ENCODE measurements at regions not wholly inside any gene's neighbourhood (a gene's known extent, or its start where the extent isn't known, plus 50 kb on each side); places are given as distances from the start of the nearest gene placed in this dataset.
"Not testable (repeated sequence)": the region's sequence is repeated elsewhere in the genome, so short reads cannot be mapped to it uniquely, and the experiment has no call there.

GRCh38 chr11:69869311-69869939 is 50.2 kb upstream of the FGF3 start:
- DNase-seq (ENCODE audit: low read depth in 2 of 2, low spot score in 1 of 2) = no peak

DNA sequence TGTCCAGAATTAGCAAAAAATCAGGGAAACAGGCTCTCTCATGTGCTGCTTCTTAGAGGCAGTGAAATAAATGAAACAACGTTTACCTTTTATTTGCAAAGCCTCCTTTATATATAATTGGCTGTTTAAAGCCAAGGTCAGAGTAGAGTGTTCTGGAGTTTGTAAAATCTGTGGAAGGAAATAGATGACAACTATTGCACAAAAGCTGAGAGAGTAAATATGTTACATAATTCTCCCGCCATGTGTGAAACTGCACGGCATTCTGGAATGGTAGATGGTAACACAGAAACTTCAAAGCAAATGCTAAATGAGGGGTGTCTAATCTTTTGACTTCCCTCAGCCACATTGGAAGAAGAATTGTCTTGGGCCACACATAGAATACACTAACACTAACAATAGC is 51.5 kb upstream of the FGF3 start:
- no peak for DNase-seq (ENCODE audit: low read depth in 2 of 2, low spot score in 1 of 2)

DNA sequence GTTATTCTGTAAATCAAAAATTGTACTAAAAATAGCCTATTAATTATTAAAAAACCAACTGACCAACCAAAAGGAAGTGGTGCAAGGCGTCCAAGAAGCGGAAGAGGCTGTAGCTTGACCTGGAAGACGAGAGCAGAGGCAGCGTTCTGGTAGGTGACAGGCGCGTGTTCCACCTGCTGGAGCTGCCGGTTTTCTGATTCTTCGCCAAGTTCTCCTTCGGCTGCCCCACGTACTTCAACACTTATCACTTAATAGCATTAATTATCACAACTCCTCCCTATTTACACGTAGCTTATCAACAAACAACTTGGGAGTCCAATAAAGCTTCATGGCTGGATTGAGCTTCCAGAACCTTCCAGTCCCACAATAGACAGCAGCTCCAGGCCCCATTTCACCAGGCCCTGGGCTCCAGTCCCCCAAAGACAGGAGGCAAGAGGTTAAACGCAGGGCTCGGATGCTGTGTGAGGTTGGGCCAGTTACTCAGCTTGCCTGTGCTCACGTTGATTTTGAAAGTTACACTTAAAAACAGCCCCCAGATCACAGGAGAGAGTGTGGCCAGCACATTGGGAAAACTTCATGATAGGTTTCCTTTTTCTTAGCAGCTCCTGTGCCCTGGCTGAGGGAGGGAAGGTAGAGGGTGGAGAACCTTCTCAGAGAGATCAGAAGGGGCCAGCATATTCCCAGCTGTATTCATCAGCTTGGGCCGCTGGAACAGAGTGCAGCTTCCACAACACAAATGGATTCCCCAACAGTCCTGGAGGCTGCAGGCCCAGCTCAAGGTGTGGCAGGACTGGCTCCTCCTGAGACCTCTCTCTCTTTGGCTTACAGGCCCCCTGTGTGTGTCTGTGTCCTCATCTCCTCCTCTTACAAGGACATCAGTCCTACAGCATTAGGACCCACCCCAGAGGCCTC is 54.2 kb upstream of the FGF3 start:
- no peak for DNase-seq (ENCODE audit: low read depth in 2 of 2, low spot score in 1 of 2)

- DNase-seq (ENCODE audit: low read depth in 2 of 2, low spot score in 1 of 2) = no peak
Observed at GRCh38 chr11:69874178-69874983, 55.2 kb upstream of the FGF3 start.

DNA sequence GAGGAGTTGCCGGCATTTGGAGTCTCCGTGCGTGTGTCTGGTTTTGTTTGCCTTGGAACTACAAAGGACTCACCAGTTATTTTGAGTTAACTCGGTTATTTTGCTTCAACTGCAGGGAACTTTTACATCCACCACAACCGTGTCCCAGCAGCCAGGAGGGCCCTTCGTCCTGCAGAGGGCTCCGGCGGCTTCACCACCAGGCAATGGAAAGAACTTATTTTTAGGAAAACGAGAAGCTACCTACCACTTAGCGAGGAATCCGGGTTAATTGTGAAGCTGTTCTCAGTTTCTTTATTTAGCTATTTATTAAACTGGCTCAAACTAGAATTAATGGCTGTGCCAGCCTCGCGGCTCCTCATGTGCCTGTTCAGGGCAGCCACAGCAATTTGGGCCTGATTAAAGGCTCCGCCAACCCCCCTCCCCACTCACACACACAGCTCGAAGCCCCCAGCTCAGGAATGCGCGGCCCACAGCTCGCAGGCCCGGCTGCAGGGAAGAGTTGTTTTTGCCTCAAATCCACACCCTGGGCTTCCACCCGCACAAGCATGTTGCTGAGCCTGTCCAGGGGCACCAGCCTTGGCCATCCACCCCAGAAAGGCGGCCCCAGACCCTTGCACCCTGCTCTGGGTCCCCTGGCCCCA is 55.9 kb upstream of the FGF3 start:
- no peak for DNase-seq (ENCODE audit: low read depth in 2 of 2, low spot score in 1 of 2)

DNA sequence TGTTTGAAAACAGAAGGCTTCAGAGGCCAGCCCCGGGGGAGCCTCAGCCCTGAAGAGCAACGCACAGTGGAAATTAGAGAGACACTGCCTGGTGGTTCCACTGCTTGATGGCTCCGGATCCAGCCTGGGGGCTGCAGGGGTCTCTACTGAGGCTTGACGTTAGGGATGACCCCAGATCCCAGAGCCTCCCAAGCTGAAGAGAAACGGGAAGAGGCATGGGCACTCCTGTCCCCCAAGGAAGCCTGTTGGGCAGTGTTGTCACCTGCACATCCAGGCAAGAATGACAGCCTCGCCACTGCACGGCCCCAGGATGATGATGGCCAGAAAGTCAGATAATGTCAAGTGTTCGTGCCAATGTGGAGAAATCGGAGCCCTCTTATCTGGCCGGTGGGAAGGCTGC is 56.8 kb upstream of the FGF3 start:
- DNase-seq (ENCODE audit: low read depth in 2 of 2, low spot score in 1 of 2) = no peak

GRCh38 chr11:69877235-69877634 is 58.0 kb upstream of the FGF3 start:
- DNase-seq (ENCODE audit: low read depth in 2 of 2, low spot score in 1 of 2) = no peak

GRCh38 chr11:69877704-69878103 is 58.5 kb upstream of the FGF3 start:
- not testable (repeated sequence) for DNase-seq (ENCODE audit: low read depth in 2 of 2, low spot score in 1 of 2)

DNA sequence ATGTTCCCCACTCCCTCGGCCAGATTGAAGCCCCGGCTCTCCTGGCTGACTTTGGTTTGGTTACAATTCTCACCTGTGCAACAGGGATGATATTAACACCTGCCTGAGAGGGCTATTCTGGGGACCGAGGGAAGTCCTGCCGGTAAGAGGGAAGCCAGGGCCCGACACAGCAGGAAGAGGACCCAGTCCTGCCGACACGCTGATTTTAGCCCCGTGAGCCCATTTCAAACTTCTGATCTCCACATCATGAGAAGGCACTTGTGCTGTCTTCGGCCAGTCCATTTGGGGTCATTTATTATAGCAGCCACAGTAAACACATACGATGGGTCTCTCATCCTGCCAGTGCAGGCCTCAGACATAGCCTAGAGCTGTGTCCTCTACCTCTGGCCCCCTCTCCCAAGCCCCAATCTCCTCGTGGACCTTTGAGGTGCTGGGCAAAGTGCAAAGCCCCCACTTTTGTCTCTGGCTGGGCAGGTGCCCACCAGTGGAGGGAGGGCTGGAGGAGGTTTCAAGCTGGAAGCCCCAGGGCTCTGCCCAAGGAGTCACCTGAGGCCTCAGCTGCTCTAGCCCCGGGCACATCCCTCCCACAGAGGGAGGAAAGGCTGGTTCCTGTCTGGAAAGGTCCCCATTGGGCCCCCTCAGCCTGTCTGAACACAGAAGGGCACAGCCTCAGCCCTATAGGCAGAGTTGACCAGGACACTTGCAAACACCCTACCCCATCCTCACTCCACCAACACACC is 59.1 kb upstream of the FGF3 start:
- DNase-seq (ENCODE audit: low read depth in 2 of 2, low spot score in 1 of 2) = no peak

- no peak for DNase-seq (ENCODE audit: low read depth in 2 of 2, low spot score in 1 of 2)
Observed at GRCh38 chr11:69878927-69879728, 59.9 kb upstream of the FGF3 start.

- no peak for DNase-seq (ENCODE audit: low read depth in 2 of 2, low spot score in 1 of 2)
Observed at GRCh38 chr11:69879729-69880005, 60.5 kb upstream of the FGF3 start.

GRCh38 chr11:69880041-69880825 is 61.0 kb upstream of the FGF3 start:
- DNase-seq (ENCODE audit: low read depth in 2 of 2, low spot score in 1 of 2) = no peak

- no peak for DNase-seq (ENCODE audit: low read depth in 2 of 2, low spot score in 1 of 2)
Observed at GRCh38 chr11:69880826-69881445, 61.7 kb upstream of the FGF3 start.

GRCh38 chr11:69881467-69882269 is 62.5 kb upstream of the FGF3 start:
- DNase-seq (ENCODE audit: low read depth in 2 of 2, low spot score in 1 of 2) = no peak

- DNase-seq (ENCODE audit: low read depth in 2 of 2, low spot score in 1 of 2) = no peak
Observed at GRCh38 chr11:69882270-69882608, 63.0 kb upstream of the FGF3 start.

- no peak for DNase-seq (ENCODE audit: low read depth in 2 of 2, low spot score in 1 of 2)
Observed at GRCh38 chr11:69883292-69884255, 64.4 kb upstream of the FGF3 start.

- no peak for DNase-seq (ENCODE audit: low read depth in 2 of 2, low spot score in 1 of 2)
Observed at GRCh38 chr11:69884286-69884685, 65.1 kb upstream of the FGF3 start.

All from stimulated activated CD8-positive, alpha-beta memory T cell treated with anti-CD3 and anti-CD28 coated beads, Interleukin-4, amount 100 ng/mL, for 4 hours (primary cell).